Skeletal muscle satellite cell (primary cell): ENCODE measurements at regions not wholly inside any gene's neighbourhood (a gene's known extent, or its start where the extent isn't known, plus 50 kb on each side); places are given as distances from the start of the nearest gene placed in this dataset.

Experiments used
- H3K27me3 ChIP-seq: 2 replicates; pipeline ENCODE4 v1.7.0; 2013; ENCODE audit warnings: low read length; ENCODE audit not compliant: control insufficient read depth, insufficient read depth
- H3K36me3 ChIP-seq: 2 replicates; pipeline ENCODE4 v1.7.0; 2013; ENCODE audit warnings: mild to moderate bottlenecking, control low read depth, low read length; ENCODE audit not compliant: insufficient read depth
- H3K4me1 ChIP-seq: 2 replicates; pipeline ENCODE4 v1.7.0; 2013; ENCODE audit warnings: low read length; ENCODE audit not compliant: control insufficient read depth, insufficient read depth
- H3K4me2 ChIP-seq: 2 replicates; pipeline ENCODE4 v1.7.0; 2013; ENCODE audit warnings: mild to moderate bottlenecking, low read length
- H3K4me3 ChIP-seq: 2 replicates; pipeline ENCODE4 v1.7.0; 2013; ENCODE audit warnings: low read length
- H3K9ac ChIP-seq: 2 replicates; pipeline ENCODE4 v1.7.0; 2013; ENCODE audit warnings: mild to moderate bottlenecking, low read depth, low read length, moderate library complexity
- H3K9me3 ChIP-seq: replicated peaks from 2 replicates; pipeline ENCODE4 v1.7.0; 2013; ENCODE audit warnings: mild to moderate bottlenecking, control low read depth, low read length

DNA sequence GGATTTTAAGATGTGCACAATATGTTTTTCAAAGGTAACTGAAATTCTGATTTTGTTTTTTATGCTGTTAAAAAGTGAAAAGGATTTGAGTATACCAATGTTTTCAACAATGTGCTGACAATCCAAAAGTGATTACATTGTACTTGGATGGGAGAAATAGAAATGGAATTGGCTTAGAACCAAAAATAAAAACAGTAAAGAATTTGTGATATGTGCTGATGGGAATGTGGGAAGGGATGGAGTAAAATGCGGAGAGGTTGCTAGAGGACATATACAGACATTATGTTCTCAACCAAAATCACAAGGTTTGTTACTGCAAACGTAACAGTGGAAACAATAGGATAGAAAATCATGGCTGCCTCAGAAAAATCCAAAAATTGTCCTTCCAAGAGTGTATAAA, 279.3 kb upstream of the TENM4 start:
- Histone ChIP-seq H3K27me3 (no peaks in the 10 kb centered on the region), H3K4me2 (no peak overlapping the region), H3K4me3 (no peak overlapping the region), H3K9me3 (no peaks in the 10 kb centered on the region), H3K4me1 (no peaks in the 10 kb centered on the region), H3K36me3 (no peaks in the 10 kb centered on the region), H3K9ac (no peak overlapping the region)

DNA sequence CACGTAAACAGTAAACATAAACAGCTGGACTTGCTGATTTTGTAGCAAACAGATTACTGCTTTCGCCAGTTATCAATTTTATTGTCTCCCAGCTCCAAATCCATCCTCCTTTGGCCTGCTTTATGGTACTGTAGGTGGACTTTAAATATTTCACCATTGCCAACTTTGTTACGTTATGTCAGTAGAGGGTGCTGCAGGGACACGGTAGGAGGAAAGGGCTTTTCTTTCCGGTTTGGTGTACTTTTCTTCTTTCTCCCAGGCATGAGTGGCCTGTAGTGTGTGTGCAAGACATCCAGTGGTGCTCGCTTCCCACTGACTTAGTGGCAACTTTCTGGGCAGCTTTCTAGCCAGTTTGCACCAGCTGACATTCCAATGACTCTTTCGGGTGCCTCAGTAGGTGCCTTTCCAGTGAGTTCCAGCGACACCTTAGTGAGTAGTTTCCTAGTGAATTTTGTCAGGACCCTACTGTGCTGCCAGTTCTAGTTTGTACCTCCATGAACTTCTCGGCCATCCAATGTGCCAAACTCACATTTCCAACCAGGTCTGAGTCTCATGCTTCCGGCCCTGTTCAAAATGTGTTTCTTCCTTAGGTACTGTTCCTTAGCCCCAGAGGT, 267.6 kb upstream of the TENM4 start:
- no peak overlapping the region for H3K4me2 ChIP-seq
- H3K27me3 ChIP-seq, result no peaks in the 10 kb centered on the region
- no peaks in the 10 kb centered on the region for H3K4me1 ChIP-seq
- no peaks in the 10 kb centered on the region for H3K36me3 ChIP-seq
- H3K4me3 ChIP-seq, result no peak overlapping the region
- H3K9me3 ChIP-seq, result no peaks in the 10 kb centered on the region
- no peak overlapping the region for H3K9ac ChIP-seq

DNA sequence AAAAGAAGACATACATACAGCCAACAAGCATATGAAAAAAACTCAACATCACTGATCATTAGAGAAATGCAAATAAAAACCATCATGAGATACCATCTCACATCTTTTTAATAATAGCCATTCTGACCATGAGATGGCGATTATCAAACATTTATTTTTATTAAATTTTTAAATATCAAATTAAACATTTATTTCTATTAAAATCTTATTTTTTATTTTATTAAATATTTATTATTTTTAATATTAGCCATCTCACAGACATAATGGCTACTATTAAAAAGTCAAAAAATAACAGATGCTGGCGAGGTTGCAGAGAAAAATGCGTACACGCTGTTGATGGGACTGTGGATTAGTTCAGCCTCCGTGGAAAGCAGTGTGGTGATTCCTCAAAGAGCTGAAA, 264.8 kb upstream of the TENM4 start:
- no peaks in the 10 kb centered on the region for H3K9me3 ChIP-seq
- no peak overlapping the region for H3K4me2 ChIP-seq
- no peaks in the 10 kb centered on the region for H3K27me3 ChIP-seq
- H3K36me3 ChIP-seq, result no peaks in the 10 kb centered on the region
- no peaks in the 10 kb centered on the region for H3K4me1 ChIP-seq
- H3K4me3 ChIP-seq, result no peak overlapping the region
- no peak overlapping the region for H3K9ac ChIP-seq

DNA sequence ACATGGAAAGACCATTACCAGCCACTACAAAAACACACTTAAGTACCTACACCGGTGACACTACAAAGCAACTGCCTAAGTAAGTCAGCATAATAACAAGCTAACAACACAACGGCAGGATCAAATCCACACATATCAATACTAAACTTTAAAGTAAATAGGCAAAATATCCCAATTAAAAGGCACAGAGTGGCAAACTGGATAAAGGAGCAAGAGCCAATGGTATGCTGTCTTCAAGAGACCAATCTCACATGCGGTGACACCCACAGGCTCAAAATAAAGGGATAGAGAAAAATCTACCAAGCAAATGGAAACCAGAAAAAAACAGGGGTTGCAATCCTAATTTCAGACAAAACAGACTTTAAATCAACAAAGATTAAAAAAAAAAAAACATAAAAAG, 261.5 kb upstream of the TENM4 start:
- Histone ChIP-seq H3K27me3 (no peaks in the 10 kb centered on the region), H3K9me3 (no peaks in the 10 kb centered on the region), H3K4me2 (no peak overlapping the region), H3K4me1 (no peaks in the 10 kb centered on the region), H3K9ac (no peak overlapping the region), H3K36me3 (no peaks in the 10 kb centered on the region), H3K4me3 (no peak overlapping the region)

DNA sequence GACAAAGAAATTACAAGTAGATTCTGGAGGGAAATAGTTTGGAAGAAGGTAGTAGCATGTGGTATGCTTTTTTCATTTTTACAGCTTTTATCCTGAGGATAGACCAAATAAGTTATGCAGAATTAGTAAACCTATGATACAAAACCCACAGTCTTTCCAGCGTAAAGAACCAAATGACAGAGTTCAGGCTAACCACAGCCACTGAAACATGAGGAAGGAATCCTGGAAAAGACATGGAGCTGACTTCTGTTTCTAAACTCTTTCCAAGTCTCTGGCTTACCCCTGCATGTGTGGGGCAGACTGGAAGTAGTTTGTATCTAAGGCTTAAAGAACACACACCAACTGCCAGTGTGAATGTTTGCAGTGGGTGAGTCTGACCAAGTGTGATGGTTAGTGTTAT, 258.4 kb upstream of the TENM4 start:
- Histone ChIP-seq H3K9me3 (no peaks in the 10 kb centered on the region), H3K9ac (no peak overlapping the region), H3K4me1 (no peaks in the 10 kb centered on the region), H3K27me3 (no peaks in the 10 kb centered on the region), H3K36me3 (no peaks in the 10 kb centered on the region), H3K4me3 (no peak overlapping the region), H3K4me2 (no peak overlapping the region)

DNA sequence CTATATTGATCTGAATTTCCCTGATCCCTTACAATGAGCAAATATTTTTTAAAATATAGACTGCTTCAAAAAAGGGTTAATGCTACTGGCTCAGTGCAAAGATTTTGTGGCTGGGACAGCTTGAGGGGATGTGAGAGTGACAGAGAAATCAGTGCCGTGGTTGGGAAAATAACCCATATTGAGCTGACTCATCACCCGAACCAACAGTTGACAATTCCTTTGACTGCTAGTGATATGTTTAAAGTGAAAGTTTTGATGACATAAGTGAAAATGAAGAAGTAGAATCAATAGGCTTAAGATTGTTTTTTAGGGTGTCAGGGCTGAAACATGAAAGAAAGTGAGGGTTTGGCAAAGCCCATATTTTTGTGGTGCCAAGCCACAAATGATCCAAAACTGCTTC, 257.1 kb upstream of the TENM4 start:
- H3K27me3 ChIP-seq, result no peaks in the 10 kb centered on the region
- no peaks in the 10 kb centered on the region for H3K4me1 ChIP-seq
- H3K9me3 ChIP-seq, result no peaks in the 10 kb centered on the region
- H3K4me2 ChIP-seq, result no peak overlapping the region
- H3K9ac ChIP-seq, result no peak overlapping the region
- H3K36me3 ChIP-seq, result no peaks in the 10 kb centered on the region
- H3K4me3 ChIP-seq, result no peak overlapping the region

DNA sequence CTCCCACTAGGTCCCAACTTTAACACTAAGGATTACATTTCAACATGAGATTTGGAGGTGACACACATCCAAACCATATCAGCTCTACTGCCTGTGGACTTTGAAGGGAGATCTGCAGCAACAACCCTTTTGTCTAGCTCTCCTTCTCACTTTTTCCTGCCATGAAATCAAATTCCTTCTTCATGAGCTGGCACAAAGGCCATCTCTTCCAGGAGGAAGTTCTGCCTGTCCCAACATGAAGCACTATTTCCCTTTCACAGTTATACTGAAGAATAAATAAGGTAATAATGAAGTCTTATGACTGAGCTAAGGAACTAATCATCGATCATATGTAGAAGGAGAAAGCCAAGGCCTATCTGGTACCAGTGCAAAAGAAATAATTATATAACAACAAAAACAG, 253.5 kb upstream of the TENM4 start:
- Histone ChIP-seq H3K36me3 (no peaks in the 10 kb centered on the region), H3K4me3 (no peak overlapping the region), H3K9me3 (no peaks in the 10 kb centered on the region), H3K27me3 (no peaks in the 10 kb centered on the region), H3K4me1 (no peaks in the 10 kb centered on the region), H3K9ac (no peak overlapping the region), H3K4me2 (no peak overlapping the region)

DNA sequence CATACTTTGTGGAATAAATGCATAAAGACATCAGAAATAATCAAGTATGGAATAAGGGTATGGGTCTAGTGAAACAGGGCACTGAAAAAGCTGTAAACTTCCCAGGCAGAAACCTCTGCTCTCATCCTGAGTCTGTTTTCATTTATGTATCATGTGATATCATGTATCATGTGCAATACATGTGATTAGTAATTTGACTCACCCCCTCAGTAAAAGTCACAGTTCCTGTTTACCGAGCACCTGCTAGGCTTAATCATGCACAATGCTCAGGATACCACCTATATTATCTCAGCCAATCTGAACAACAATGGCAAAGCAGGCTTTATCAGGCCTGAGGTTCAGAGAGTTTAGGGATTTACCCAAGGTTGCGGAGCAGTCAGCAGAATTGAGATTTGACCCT, 250.6 kb upstream of the TENM4 start:
- Histone ChIP-seq H3K4me2 (no peak overlapping the region), H3K36me3 (no peaks in the 10 kb centered on the region), H3K9ac (no peak overlapping the region), H3K4me3 (no peak overlapping the region), H3K9me3 (no peaks in the 10 kb centered on the region), H3K27me3 (no peaks in the 10 kb centered on the region), H3K4me1 (no peaks in the 10 kb centered on the region)

DNA sequence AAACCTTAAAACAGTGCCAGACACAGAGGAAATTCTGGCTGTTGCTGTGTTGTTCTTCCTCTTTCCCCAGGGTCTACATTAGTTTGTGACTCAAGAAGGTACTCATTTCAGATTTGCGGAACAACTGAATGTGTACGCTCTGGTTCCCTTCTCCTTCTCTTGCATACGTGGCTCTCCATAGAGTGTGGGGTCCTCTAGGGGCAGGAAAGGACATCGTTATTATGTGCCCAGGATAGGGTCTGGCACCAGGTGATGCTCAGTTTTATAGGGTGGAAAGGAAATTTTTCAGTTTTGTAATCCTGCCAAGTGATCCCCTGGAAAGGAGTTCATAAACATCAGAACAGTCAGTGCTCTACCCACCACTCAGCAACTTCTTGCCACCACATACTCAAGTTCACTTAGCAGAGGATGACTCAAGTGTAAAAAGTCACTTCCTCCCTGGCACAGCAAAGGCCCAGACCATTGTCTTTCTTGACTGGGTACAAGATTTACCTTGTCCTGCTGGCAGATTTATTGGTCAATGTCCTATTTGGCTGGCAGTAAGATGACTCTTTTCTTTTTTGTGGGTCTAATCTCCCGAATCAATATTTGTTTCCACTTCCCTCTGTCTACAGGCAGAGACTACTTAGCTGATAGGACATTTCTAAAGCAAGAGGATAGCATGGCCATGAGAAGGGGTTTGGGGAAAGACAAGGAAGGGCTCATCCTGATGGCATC, 246.0 kb upstream of the TENM4 start:
- Histone ChIP-seq H3K9me3 (no peaks in the 10 kb centered on the region), H3K4me3 (no peak overlapping the region)

DNA sequence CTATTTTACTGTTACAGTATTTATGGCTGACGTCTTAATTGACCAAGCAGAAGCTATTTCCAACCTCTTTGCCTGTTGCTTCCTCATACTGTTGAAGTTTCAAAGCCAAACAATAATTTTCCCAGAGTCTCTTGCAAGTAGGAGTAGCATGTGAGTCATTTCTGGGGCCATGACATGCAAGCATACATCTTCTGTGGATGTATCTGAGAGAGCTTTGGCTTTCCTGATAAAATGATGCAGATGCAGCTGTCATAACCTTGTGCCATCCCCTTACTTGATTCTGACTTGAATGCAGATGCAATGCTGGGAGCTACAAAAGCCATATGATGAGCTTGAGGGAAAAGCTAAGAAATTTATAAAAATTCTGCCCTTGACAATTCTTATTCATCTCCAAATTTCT, 243.1 kb upstream of the TENM4 start:
- Histone ChIP-seq H3K4me1 (no peaks in the 10 kb centered on the region), H3K4me3 (no peak overlapping the region), H3K36me3 (no peaks in the 10 kb centered on the region), H3K27me3 (no peaks in the 10 kb centered on the region), H3K9ac (no peak overlapping the region), H3K9me3 (no peaks in the 10 kb centered on the region), H3K4me2 (no peak overlapping the region)

More for the DNA sequence above, 246.0 kb upstream of the TENM4 start:
- Histone ChIP-seq H3K9ac (no peak overlapping the region), H3K36me3 (no peaks in the 10 kb centered on the region), H3K4me2 (no peak overlapping the region), H3K4me1 (no peaks in the 10 kb centered on the region), H3K27me3 (no peaks in the 10 kb centered on the region)

DNA sequence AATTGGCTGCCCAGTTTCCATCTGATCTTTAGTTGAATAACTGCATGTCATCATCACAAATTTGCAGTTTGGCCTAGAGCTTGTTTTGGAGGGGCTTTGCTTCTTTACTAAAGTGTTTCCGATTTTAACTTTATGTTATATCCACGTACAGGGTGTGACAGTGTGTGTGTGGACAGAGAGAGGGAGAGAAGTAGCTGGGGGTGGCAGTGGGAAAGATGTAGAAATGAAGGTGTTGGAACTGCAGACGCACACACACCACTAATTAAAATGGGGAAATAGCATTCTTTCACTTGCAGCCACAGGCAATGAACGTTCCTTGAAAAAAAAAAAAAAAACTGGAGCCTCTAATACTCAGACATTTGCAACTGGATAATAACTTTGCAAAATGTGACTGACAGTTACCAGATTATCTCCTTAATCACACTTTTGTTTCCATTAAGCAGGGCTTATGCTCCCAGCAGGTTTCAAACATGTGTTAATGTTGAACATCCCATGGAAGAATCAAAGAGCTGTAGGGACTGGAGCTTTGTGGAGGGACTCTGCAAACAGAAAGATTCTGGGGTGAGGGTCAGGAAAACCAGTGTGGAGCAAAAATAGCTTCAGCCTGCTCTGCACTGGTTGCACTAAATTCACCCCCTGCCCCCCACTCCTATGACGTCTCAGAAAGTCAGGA, 238.1 kb upstream of the TENM4 start:
- Histone ChIP-seq H3K27me3 (no peaks in the 10 kb centered on the region), H3K9ac (no peak overlapping the region), H3K36me3 (no peaks in the 10 kb centered on the region), H3K9me3 (no peaks in the 10 kb centered on the region), H3K4me1 (no peaks in the 10 kb centered on the region), H3K4me3 (no peak overlapping the region), H3K4me2 (no peak overlapping the region)

DNA sequence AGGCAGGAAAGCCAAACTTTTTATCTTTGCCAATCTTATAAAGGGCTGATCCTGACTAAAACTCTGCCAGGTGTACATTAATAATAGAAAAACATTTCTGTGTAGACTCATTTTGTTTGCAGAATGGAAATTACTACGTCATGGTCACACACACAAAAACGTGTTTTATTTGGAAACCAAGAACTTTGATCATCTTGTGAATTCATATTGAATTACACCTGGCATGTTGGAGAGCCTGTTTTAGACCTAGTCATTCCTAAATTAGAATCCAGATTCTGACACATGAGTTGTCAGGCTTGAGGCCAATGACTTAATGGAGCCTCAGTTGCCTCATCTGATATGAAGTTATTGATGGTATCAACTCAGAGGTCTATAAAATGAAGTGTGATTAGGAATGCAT, 235.6 kb upstream of the TENM4 start:
- no peak overlapping the region for H3K4me3 ChIP-seq
- H3K9ac ChIP-seq, result no peak overlapping the region
- no peaks in the 10 kb centered on the region for H3K9me3 ChIP-seq
- no peaks in the 10 kb centered on the region for H3K36me3 ChIP-seq
- H3K27me3 ChIP-seq, result no peaks in the 10 kb centered on the region
- H3K4me2 ChIP-seq, result no peak overlapping the region
- no peaks in the 10 kb centered on the region for H3K4me1 ChIP-seq
